GM06990 (cell line): ENCODE measurements at regions not wholly inside any gene's neighbourhood (a gene's known extent, or its start where the extent isn't known, plus 50 kb on each side); places are given as distances from the start of the nearest gene placed in this dataset.

ENCODE experiments used
- DNase-seq: peaks from one replicate; pipeline ENCODE4 v3.0.0-alpha.2; 2011; ENCODE audit not compliant: insufficient read length; ENCODE audit errors: extremely low read depth
- H3K27me3 ChIP-seq: replicated peaks from 2 replicates; pipeline ENCODE4 v1.6.0; 2011; ENCODE audit warnings: low read length; ENCODE audit not compliant: control insufficient read depth, insufficient read depth
- H3K36me3 ChIP-seq: 2 replicates; pipeline ENCODE4 v1.5.1; 2011; ENCODE audit warnings: low read length; ENCODE audit not compliant: control insufficient read depth, insufficient read depth
- H3K4me3 ChIP-seq: replicated peaks from 2 replicates; pipeline ENCODE4 v1.5.1; 2011; ENCODE audit warnings: low read depth, mild to moderate bottlenecking, control low read depth, low read length
- TF ChIP-seq, protein P1 (sequence below): IDR thresholded peaks from 2 replicates; pipeline ENCODE4 v1.5.1; 2011; ENCODE audit warnings: low read length, control low read depth, mild to moderate bottlenecking, inconsistent platforms; ENCODE audit not compliant: insufficient read depth, poor library complexity, severe bottlenecking

DNA sequence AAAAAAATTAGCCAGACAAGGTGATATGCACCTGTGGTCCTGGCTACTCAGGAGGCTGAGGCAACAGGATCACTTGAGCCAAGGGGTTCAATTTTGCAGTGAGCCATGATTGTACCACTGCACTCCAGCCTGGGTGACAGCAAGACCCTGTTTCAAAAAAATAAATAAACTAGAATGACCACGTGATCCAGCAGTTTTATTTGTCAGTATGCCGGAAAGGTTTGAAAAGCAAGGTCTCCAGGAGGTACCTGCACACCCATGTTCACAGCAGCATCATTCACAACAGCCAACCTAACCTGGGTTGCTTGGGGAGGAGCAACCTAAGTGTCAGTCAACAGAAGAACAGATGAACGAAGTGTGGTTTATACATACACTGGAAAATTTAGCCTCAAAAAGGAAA lies 78.7 kb upstream of the SEPTIN5 start:
- DNase-seq: no peak
- TF ChIP-seq, protein P1, sequence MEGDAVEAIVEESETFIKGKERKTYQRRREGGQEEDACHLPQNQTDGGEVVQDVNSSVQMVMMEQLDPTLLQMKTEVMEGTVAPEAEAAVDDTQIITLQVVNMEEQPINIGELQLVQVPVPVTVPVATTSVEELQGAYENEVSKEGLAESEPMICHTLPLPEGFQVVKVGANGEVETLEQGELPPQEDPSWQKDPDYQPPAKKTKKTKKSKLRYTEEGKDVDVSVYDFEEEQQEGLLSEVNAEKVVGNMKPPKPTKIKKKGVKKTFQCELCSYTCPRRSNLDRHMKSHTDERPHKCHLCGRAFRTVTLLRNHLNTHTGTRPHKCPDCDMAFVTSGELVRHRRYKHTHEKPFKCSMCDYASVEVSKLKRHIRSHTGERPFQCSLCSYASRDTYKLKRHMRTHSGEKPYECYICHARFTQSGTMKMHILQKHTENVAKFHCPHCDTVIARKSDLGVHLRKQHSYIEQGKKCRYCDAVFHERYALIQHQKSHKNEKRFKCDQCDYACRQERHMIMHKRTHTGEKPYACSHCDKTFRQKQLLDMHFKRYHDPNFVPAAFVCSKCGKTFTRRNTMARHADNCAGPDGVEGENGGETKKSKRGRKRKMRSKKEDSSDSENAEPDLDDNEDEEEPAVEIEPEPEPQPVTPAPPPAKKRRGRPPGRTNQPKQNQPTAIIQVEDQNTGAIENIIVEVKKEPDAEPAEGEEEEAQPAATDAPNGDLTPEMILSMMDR: no peak
- Histone ChIP-seq H3K36me3 (no peaks in the 10 kb centered on the region), H3K4me3 (no peak overlapping the region), H3K27me3 (peaks cover under 1% of the 10 kb centered on the region; the same call in 1 of the 2 replicates)

DNA sequence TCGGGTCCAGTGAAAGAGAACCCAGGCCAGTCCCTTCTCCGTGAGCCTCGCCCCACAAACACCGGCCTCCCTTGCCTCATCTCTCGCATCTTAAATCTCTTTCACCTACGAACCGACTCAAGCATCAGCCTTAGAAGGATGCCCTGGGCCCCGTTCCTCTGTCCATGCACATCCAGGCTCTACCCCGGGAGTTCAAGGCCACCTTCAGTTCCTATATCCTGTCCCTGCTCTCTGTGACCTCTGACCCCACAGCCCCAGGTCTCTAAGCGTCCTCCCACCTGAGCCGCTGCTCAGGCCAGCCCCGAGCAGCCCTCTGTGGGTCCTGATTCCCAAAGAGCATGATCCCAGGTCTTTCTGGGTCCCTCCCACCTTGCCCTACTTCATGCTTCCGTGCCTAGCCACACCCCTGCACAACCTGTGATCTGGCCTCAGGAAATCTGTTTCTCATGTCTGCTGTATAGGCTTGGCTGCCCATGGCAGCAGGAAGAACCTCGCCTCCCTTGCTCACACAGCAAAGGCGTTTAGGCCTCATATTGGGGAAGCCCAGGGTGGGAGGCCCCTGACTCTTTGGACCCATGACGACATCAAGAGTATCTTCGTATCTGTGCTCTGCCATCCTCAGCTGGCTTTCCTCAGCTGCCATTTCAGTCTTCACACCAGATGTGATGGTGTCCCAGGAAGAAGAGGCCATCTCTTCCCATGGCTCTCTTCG lies 77.5 kb upstream of the SEPTIN5 start:
- Histone ChIP-seq H3K36me3 (no peaks in the 10 kb centered on the region), H3K4me3 (no peak overlapping the region), H3K27me3 (peaks cover 2% of the 10 kb centered on the region)
- TF ChIP-seq, protein P1: no peak
- DNase-seq: no peak

DNA sequence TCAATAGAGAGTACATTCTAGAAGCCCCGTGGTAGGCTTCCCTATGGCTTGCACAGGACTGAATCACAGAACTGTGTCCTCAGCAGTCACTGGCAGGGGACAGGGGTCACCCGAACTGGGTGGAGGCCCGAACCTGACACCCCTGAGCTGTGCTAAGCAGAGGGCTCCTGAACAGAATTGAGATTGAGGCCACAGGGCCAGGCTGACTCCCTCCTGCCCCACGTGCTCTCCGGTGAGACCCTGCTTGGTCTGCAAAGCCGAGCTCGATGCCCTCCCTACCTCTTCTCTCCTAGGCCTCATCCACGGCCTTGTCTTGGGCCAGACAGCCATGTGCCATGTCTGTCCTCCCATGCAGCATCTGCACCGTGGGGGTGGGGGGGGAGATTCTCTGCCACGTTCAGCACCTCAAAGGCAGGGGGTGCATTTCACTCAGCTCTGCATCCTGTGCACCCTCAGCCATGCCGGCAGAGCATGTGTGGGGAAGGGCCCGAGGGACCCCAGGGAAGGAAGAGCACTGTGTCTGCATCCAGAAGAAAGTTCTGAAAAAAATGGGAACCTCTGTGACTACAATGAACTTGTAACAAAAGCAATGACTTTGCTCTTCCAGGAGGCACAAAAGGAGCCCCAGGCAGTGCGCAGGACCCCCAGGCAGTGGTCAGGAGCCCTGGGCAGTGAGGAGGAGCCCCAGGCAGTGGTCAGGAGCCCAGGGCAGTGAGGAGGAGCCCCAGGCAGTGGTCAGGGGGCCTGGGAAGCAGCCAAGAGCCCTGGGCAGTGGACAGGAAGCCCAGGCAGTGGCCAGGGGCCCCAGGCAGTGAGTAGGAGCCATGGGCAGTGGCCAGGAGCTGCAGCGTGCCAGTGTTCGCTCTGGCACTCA lies 76.7 kb upstream of the SEPTIN5 start:
- no peak overlapping the region for H3K4me3 ChIP-seq
- H3K36me3 ChIP-seq: no peaks in the 10 kb centered on the region
- no peak for DNase-seq
- peaks cover 2% of the 10 kb centered on the region for H3K27me3 ChIP-seq
- TF ChIP-seq, protein P1: no peak

GRCh38 chr22:19638282-19639015 lies 75.9 kb upstream of the SEPTIN5 start:
- no peak for DNase-seq
- Histone ChIP-seq H3K27me3 (peaks cover 2% of the 10 kb centered on the region), H3K4me3 (no peak overlapping the region), H3K36me3 (no peaks in the 10 kb centered on the region)
- TF ChIP-seq, protein P1: no peak

- peaks cover 4% of the 10 kb centered on the region for H3K27me3 ChIP-seq
- H3K4me3 ChIP-seq: no peak overlapping the region
- DNase-seq: no peak
- no peaks in the 10 kb centered on the region for H3K36me3 ChIP-seq
- TF ChIP-seq, protein P1: no peak
These were observed 74.6 kb upstream of the SEPTIN5 start for GRCh38 chr22:19639610-19640135.
